Astrocyte (in vitro differentiated cells and primary cell): ENCODE measurements at regions not wholly inside any gene's neighbourhood (a gene's known extent, or its start where the extent isn't known, plus 50 kb on each side); places are given as distances from the start of the nearest gene placed in this dataset.

ENCODE experiments used
- DNase-seq: peaks from one replicate; pipeline ENCODE4 v3.0.0-alpha.2; 2010; ENCODE audit warnings: low read depth
- FAIRE-seq: peaks from 2 replicates; lab custom pipeline; 2011; peaks lifted over from hg19 to GRCh38; lab: Jason Lieb, UNC
- H2AFZ ChIP-seq: 2 replicates; pipeline ENCODE4 v1.6.0; 2012; ENCODE audit warnings: low read depth, low read length, inconsistent platforms
- H3K27ac ChIP-seq: 2 replicates; pipeline ENCODE4 v1.5.1; 2011; ENCODE audit warnings: low read depth, low read length, inconsistent platforms
- H3K27me3 ChIP-seq: 2 replicates; pipeline ENCODE4 v1.6.0; 2011; ENCODE audit warnings: low read length, inconsistent platforms; ENCODE audit not compliant: insufficient read depth
- H3K36me3 ChIP-seq: 2 replicates; pipeline ENCODE4 v1.5.1; 2011; ENCODE audit warnings: low read length, inconsistent platforms; ENCODE audit not compliant: insufficient read depth
- H3K4me1 ChIP-seq: 2 replicates; pipeline ENCODE4 v1.5.1; 2011; ENCODE audit warnings: low read length, inconsistent platforms; ENCODE audit not compliant: insufficient read depth
- H3K4me2 ChIP-seq: 2 replicates; pipeline ENCODE4 v1.6.0; 2012; ENCODE audit warnings: low read length, inconsistent platforms
- H3K4me3 ChIP-seq: 2 replicates; pipeline ENCODE4 v1.5.1; 2011; ENCODE audit warnings: low read depth, mild to moderate bottlenecking, low read length, inconsistent platforms; ENCODE audit not compliant: insufficient read depth
- H3K79me2 ChIP-seq: 2 replicates; pipeline ENCODE4 v1.6.0; 2012; ENCODE audit warnings: mild to moderate bottlenecking, low read length, inconsistent platforms; ENCODE audit not compliant: insufficient read depth
- H3K9ac ChIP-seq: 2 replicates; pipeline ENCODE4 v1.6.0; 2012; ENCODE audit warnings: mild to moderate bottlenecking, low read length, inconsistent platforms
- H3K9me3 ChIP-seq: 2 replicates; pipeline ENCODE4 v1.5.1; 2012; ENCODE audit warnings: low read depth, mild to moderate bottlenecking, low read length, inconsistent platforms; ENCODE audit not compliant: insufficient read depth
- H4K20me1 ChIP-seq: 2 replicates; pipeline ENCODE4 v1.6.0; 2012; ENCODE audit warnings: low read length, inconsistent platforms; ENCODE audit not compliant: insufficient read depth
- H3K27ac Mint-ChIP-seq: one replicate; pipeline ENCODE4 v1.8.0; 2021; ENCODE audit warnings: mild to moderate bottlenecking, mixed read lengths; ENCODE audit not compliant: unreplicated experiment
- H3K27me3 Mint-ChIP-seq: one replicate; pipeline ENCODE4 v1.8.0; 2021; ENCODE audit warnings: low read depth, mixed read lengths; ENCODE audit not compliant: unreplicated experiment
- H3K36me3 Mint-ChIP-seq: one replicate; pipeline ENCODE4 v1.8.0; 2021; ENCODE audit warnings: low read depth, mixed read lengths; ENCODE audit not compliant: unreplicated experiment
- H3K4me1 Mint-ChIP-seq: one replicate; pipeline ENCODE4 v1.8.0; 2021; ENCODE audit warnings: low read depth, mixed read lengths; ENCODE audit not compliant: unreplicated experiment
- H3K4me3 Mint-ChIP-seq: one replicate; pipeline ENCODE4 v1.8.0; 2021; ENCODE audit warnings: mild to moderate bottlenecking, moderate library complexity, mixed read lengths; ENCODE audit not compliant: unreplicated experiment
- H3K9me3 Mint-ChIP-seq: one replicate; pipeline ENCODE4 v1.8.0; 2021; ENCODE audit warnings: mild to moderate bottlenecking, mixed read lengths; ENCODE audit not compliant: unreplicated experiment
- EZH2 ChIP-seq: IDR thresholded peaks from 2 replicates; pipeline ENCODE4 v1.6.1; 2012; ENCODE audit warnings: mild to moderate bottlenecking, low read length, inconsistent platforms; ENCODE audit not compliant: insufficient read depth
- TF ChIP-seq, protein P1 (sequence below): IDR thresholded peaks from 2 replicates; pipeline ENCODE4 v1.5.1; 2011; ENCODE audit warnings: low read depth, mild to moderate bottlenecking, inconsistent platforms, low read length, moderate library complexity; ENCODE audit not compliant: insufficient read depth

DNA sequence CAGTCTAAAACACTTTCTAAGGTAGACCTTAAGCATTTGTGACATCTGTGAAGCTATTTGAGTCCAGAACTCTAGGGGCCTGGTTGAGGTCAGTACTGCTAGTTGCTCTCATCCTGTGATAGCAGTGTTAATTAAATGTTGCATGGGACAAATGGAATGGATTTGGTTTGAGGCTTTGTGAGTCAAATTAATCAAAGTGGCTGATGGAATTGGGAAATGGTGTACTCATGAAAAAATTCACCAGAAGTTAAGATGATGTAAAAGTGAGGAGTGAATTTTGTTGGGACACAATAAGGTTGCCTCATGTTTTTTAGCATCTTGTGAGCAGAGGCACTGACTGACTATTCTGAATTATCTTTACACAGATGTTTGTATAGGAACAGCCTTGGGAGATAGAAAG is 99.2 kb upstream of the ARSJ start:
- Mint-ChIP-seq H3K27me3 (no peaks in the 10 kb centered on the region), H3K27ac (no peak overlapping the region), H3K4me1 (peaks cover 14% of the 10 kb centered on the region), H3K4me3 (no peak overlapping the region), H3K9me3 (peaks cover 3% of the 10 kb centered on the region), H3K36me3 (no peaks in the 10 kb centered on the region)
- Histone ChIP-seq H2AFZ (no peak overlapping the region), H4K20me1 (no peaks in the 10 kb centered on the region), H3K9ac (no peak overlapping the region), H3K27me3 (no peaks in the 10 kb centered on the region), H3K27ac (peak overlapping the region; percentile 82), H3K9me3 (no peaks in the 10 kb centered on the region), H3K4me3 (no peak overlapping the region), H3K4me1 (peaks cover 15% of the 10 kb centered on the region), H3K36me3 (no peaks in the 10 kb centered on the region), H3K4me2 (no peak overlapping the region), H3K79me2 (no peaks in the 10 kb centered on the region)
- TF ChIP-seq EZH2, result no peak
- TF ChIP-seq, protein P1, sequence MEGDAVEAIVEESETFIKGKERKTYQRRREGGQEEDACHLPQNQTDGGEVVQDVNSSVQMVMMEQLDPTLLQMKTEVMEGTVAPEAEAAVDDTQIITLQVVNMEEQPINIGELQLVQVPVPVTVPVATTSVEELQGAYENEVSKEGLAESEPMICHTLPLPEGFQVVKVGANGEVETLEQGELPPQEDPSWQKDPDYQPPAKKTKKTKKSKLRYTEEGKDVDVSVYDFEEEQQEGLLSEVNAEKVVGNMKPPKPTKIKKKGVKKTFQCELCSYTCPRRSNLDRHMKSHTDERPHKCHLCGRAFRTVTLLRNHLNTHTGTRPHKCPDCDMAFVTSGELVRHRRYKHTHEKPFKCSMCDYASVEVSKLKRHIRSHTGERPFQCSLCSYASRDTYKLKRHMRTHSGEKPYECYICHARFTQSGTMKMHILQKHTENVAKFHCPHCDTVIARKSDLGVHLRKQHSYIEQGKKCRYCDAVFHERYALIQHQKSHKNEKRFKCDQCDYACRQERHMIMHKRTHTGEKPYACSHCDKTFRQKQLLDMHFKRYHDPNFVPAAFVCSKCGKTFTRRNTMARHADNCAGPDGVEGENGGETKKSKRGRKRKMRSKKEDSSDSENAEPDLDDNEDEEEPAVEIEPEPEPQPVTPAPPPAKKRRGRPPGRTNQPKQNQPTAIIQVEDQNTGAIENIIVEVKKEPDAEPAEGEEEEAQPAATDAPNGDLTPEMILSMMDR, result no peak
- DNase-seq, result peak; percentile 89
- no peak for FAIRE-seq

- H3K4me3 ChIP-seq, result no peak overlapping the region
- no peak overlapping the region for H2AFZ ChIP-seq
- no peaks in the 10 kb centered on the region for H3K79me2 ChIP-seq
- H3K27me3 ChIP-seq, result no peaks in the 10 kb centered on the region
- no peak for DNase-seq
- H3K27ac ChIP-seq, result no peak overlapping the region
- no peaks in the 10 kb centered on the region for H3K27me3 Mint-ChIP-seq
- H3K36me3 Mint-ChIP-seq, result no peaks in the 10 kb centered on the region
- H4K20me1 ChIP-seq, result no peaks in the 10 kb centered on the region
- H3K4me3 Mint-ChIP-seq, result no peak overlapping the region
- no peaks in the 10 kb centered on the region for H3K9me3 ChIP-seq
- no peak overlapping the region for H3K27ac Mint-ChIP-seq
- H3K36me3 ChIP-seq, result no peaks in the 10 kb centered on the region
- no peak overlapping the region for H3K4me2 ChIP-seq
- H3K4me1 ChIP-seq, result peaks cover 15% of the 10 kb centered on the region
- peaks cover 28% of the 10 kb centered on the region for H3K4me1 Mint-ChIP-seq
- no peak for TF ChIP-seq EZH2
- TF ChIP-seq, protein P1, result no peak
- no peaks in the 10 kb centered on the region for H3K9me3 Mint-ChIP-seq
- no peak overlapping the region for H3K9ac ChIP-seq
- no peak for FAIRE-seq
Observed at GRCh38 chr4:114081783-114082182, 102.3 kb upstream of the ARSJ start.

- FAIRE-seq (no peak), DNase-seq (no peak)
- no peaks in the 10 kb centered on the region for H3K27me3 Mint-ChIP-seq
- H3K27me3 ChIP-seq, result no peaks in the 10 kb centered on the region
- H4K20me1 ChIP-seq, result no peaks in the 10 kb centered on the region
- H3K27ac ChIP-seq, result no peak overlapping the region
- H3K4me3 Mint-ChIP-seq, result no peak overlapping the region
- no peaks in the 10 kb centered on the region for H3K36me3 ChIP-seq
- H2AFZ ChIP-seq, result no peak overlapping the region
- no peak overlapping the region for H3K9ac ChIP-seq
- H3K4me2 ChIP-seq, result no peak overlapping the region
- H3K79me2 ChIP-seq, result no peaks in the 10 kb centered on the region
- no peak overlapping the region for H3K27ac Mint-ChIP-seq
- no peaks in the 10 kb centered on the region for H3K36me3 Mint-ChIP-seq
- peaks cover 28% of the 10 kb centered on the region for H3K4me1 Mint-ChIP-seq
- no peak overlapping the region for H3K4me3 ChIP-seq
- H3K4me1 ChIP-seq, result peaks cover 14% of the 10 kb centered on the region
- H3K9me3 Mint-ChIP-seq, result no peaks in the 10 kb centered on the region
- no peaks in the 10 kb centered on the region for H3K9me3 ChIP-seq
- TF ChIP-seq EZH2, result no peak
- TF ChIP-seq, protein P1, result no peak
Observed at GRCh38 chr4:114082348-114082747, 102.9 kb upstream of the ARSJ start.
